GM19324 (cell line): ENCODE measurements at regions not wholly inside any gene's neighbourhood (a gene's known extent, or its start where the extent isn't known, plus 50 kb on each side); places are given as distances from the start of the nearest gene placed in this dataset.

ENCODE experiments used
- ATAC-seq: cut with Tn5 transposase; IDR thresholded peaks from one replicate; pipeline ENCODE4 v1.9.1; 2021; ENCODE audit warnings: mild to moderate bottlenecking, moderate library complexity; ENCODE audit not compliant: unreplicated experiment, low FRiP score

- no peak for ATAC-seq
These were observed 343.6 kb upstream of the MGMT start for GRCh38 chr10:129123428-129123827.

DNA sequence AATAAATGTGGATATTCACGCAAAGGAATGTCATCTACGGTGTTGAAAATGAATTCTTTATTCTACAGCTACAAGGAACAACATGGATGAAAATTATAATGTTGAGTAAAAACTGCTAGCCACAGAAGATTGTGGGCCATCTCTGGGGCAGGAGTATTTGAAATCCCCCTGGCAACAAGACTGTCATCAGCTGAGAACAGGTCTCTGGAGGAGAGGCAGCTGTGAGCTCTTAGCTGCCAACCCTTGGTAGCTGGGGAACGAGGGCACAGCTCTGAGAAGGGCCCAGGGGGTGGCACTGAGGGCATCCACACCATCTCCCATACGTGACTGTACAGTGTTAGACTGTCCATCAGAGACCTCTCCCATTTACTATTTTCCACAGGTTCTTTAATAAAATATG, 340.1 kb upstream of the MGMT start:
- no peak for ATAC-seq

GRCh38 chr10:129131457-129132132, 335.4 kb upstream of the MGMT start:
- no peak for ATAC-seq

DNA sequence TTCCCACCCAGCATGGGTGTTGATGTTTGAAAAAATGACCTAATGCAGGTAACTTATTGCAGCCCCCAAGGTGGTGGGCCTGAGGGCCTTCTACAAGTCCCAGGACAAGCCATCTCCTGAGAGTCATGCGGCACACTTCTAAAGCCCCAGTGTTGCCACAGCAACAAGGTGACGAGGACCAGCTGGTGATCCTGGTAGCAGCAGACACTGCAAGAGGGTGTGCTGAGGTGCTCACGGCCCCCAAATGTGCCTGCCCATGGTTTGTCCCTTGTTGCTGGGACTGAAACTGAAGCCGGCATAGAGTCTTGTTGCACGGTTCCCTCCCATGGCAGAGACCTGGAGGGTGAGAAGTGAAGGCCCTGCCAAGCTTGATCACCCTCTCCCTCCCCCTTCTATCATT, 333.2 kb upstream of the MGMT start:
- ATAC-seq, result no peak

DNA sequence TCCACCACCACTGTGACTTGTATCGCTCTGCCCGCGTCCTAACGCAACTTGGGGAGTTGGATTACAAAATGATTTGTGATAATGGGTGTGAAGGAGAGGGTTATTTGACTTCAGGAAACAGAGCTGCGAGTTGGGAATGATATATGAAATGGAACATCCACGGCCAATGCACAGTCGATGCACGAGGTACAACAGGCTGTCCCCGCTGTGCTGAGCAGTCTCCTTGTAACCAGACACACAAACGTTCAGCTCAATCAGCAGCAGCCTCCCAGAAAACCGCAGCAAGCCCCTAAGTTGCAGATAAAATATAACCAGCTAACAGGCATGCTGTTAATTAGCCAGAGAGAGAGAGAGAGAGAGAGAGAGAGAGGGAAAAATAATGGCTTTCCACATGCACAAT, 332.7 kb upstream of the MGMT start:
- no peak for ATAC-seq

DNA sequence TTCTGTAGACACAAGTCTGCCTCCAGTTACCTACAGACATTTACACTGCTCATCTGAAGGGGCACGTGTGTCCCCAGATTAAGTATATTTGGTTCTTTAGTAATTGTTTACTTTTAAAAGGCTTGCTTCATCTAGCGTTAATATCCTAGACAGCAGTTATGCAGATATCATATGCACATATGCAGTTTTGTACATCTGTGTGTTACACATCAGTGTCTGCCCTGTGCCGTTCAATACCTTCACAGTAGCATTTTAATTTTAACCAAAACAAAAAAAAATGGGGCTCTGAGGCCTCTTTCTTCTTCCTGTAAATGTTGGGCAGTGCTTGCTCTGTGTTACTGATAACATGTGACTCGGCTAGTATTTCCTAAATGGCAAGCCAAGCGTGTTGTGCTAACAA, 331.4 kb upstream of the MGMT start:
- ATAC-seq, result no peak

DNA sequence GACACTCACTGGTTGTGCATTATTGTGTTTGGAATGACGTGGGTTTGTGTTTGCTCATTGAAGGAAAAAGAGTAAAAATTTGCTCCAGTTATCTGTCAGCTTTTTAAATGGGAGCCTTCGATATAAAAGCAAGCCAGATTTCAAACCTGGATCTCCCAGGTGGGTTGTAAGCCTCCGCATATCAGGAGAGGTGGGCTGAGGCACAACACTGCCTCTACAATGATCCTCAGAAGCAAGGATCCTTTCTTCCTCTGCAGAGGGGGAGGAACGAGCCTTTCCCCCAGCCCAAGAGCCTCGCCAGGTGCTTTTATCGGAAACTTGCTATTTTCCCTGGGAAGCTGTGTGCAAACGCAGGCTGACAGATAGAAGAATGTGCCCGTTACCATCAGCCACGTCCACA, 331.0 kb upstream of the MGMT start:
- ATAC-seq, result no peak

GRCh38 chr10:129136951-129137350, 330.1 kb upstream of the MGMT start:
- ATAC-seq, result no peak

GRCh38 chr10:129140921-129141885, 325.8 kb upstream of the MGMT start:
- no peak for ATAC-seq

DNA sequence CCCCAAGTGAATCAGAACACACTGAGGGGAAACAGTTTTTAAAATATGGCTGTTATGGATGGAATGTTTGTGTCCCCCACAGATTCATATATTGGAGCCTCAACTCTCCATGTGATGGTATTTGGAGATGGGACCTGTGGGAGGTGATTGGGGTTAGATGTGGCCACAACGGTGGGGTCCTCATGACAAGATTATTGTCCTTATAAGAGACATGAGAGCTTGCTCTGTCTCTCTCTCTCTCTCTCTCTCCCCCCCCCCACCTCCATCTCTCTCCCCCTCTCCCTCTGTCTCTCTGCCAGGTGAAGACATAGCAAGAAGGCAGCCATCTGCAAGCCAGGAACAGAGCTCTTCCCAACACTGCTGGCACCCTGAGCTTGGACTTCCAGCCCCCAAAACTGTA, 315.8 kb upstream of the MGMT start:
- ATAC-seq, result no peak

DNA sequence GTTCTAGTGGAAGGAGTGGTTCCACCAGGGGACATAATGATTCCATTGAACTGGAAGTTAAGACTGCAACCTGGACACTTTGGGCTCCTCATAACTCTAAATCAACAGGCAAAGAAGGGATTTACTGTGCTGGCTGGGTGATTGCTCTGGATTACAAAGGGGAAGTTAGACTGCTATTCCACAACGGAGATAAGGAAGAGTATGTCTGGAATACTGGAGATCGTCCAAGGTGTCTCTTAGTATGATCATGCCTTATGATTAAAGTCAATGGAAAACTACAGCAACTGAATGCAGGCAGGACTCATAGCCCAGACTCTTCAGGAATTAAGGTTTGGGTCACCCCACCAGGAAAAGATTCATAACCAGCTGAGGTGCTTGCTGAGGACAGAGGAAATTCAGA, 310.6 kb upstream of the MGMT start:
- no peak for ATAC-seq

DNA sequence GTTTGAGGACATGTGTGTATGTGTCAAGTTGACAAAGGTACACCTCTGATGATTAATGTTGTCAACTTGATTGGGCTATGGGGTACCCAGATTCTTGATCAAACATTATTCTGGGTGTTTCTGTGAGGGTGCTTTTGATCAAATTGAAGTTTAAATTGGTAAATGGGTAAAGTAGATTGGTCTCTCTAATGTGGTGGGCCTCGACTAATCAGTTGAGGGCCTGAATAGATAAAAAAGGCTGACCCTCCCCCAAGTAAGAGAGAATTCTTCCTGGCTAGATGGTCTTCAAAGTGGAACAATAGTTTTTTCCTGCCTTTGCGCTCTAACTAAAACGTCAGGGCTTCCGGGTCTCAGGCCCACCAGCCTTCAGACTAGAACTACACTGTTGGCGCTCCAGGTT, 309.9 kb upstream of the MGMT start:
- no peak for ATAC-seq

DNA sequence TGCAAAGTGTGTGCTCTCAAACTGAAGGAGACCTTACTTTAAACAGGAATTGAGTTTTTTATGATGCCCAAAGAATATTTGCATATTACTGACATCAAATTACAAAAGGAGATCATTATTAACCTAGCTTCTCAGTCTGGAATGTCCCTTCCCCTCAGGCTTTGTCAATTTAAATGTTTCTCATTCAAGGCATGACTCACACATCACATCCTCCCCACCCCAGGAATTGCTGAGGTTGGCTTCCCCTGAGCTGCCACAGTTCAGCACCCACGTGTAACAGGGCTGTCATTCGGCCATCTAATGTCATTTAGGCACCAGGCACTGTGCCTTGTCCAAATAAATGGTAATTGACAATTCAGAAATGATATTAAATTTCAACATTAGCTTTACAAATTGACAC, 305.9 kb upstream of the MGMT start:
- ATAC-seq, result no peak

DNA sequence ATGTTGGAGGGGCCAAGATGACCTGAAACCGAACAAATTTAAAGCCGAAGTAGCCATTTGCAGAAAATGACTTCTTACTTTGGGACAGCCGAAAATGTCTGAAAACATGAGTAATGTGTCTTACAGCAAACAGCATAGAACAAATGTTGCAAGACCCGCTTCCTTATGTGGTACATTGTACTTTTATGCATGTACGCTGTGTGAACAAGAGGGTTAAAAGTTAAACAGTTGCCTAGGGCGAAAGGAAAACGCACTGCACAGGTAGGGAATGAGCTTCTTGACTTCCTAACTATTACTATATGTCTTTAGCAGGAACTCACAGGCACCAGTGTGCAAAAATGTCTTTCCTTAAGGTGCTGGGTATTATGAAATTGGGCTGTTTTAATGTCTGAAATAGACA, 303.5 kb upstream of the MGMT start:
- no peak for ATAC-seq

GRCh38 chr10:129165076-129165720, 301.8 kb upstream of the MGMT start:
- ATAC-seq, result no peak

DNA sequence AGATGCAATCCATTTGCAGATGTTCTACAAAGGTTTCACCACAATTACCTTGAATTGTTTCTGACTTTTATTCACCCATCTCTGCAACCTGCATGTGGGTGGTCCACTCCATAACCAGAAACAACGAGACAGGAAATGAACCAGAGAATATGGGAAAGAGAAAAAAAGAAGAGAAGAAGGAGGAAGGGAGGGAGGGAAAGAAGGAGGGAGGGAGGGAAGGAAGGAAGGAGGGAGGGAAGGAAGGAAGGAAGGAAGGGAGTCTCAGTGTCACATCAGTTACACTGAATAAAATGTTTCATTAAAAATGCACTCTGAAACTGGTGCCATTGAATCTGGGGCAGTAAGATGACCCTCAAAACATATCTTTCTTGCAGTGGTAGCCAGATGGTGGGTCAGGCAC, 301.3 kb upstream of the MGMT start:
- no peak for ATAC-seq

GRCh38 chr10:129168660-129169059, 298.4 kb upstream of the MGMT start:
- ATAC-seq, result no peak

- no peak for ATAC-seq
These were observed 297.9 kb upstream of the MGMT start for GRCh38 chr10:129169115-129169514.

DNA sequence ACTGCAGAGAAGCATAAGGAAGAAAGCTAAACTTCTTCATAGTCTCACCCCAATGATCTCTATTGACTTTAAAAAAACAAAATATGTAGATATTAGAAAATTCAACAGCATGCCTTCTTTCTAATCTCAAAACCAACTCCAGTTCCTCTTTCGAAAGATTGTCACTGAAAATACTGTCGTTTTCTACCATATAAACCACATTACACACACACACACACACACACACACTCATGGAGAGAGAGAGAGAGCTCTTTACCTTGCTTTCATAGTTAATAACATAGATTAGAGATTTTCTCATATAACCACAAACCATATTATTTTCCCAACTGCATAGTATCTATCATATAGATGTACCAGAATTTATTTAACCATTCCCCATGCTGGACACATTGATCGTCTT, 296.2 kb upstream of the MGMT start:
- no peak for ATAC-seq

GRCh38 chr10:129171812-129172211, 295.2 kb upstream of the MGMT start:
- no peak for ATAC-seq

GRCh38 chr10:129174232-129175014, 292.6 kb upstream of the MGMT start:
- no peak for ATAC-seq
